GM12875 (cell line): ENCODE measurements at regions not wholly inside any gene's neighbourhood (a gene's known extent, or its start where the extent isn't known, plus 50 kb on each side); places are given as distances from the start of the nearest gene placed in this dataset.

ENCODE experiments used
- H3K4me3 ChIP-seq: one replicate; pipeline ENCODE4 v1.5.1; 2011; ENCODE audit warnings: low read depth, low read length, control low read depth
- TF ChIP-seq, protein P1 (sequence below): IDR thresholded peaks from 2 replicates; pipeline ENCODE4 v1.5.1; 2011; ENCODE audit warnings: low read depth, mild to moderate bottlenecking, control low read depth, inconsistent platforms, low read length, moderate library complexity, borderline replicate concordance; ENCODE audit not compliant: insufficient read depth

GRCh38 chr14:76306131-76306530 lies 69.8 kb upstream of the ESRRB start:
- TF ChIP-seq, protein P1, sequence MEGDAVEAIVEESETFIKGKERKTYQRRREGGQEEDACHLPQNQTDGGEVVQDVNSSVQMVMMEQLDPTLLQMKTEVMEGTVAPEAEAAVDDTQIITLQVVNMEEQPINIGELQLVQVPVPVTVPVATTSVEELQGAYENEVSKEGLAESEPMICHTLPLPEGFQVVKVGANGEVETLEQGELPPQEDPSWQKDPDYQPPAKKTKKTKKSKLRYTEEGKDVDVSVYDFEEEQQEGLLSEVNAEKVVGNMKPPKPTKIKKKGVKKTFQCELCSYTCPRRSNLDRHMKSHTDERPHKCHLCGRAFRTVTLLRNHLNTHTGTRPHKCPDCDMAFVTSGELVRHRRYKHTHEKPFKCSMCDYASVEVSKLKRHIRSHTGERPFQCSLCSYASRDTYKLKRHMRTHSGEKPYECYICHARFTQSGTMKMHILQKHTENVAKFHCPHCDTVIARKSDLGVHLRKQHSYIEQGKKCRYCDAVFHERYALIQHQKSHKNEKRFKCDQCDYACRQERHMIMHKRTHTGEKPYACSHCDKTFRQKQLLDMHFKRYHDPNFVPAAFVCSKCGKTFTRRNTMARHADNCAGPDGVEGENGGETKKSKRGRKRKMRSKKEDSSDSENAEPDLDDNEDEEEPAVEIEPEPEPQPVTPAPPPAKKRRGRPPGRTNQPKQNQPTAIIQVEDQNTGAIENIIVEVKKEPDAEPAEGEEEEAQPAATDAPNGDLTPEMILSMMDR, result no peak
- no peak overlapping the region for H3K4me3 ChIP-seq

DNA sequence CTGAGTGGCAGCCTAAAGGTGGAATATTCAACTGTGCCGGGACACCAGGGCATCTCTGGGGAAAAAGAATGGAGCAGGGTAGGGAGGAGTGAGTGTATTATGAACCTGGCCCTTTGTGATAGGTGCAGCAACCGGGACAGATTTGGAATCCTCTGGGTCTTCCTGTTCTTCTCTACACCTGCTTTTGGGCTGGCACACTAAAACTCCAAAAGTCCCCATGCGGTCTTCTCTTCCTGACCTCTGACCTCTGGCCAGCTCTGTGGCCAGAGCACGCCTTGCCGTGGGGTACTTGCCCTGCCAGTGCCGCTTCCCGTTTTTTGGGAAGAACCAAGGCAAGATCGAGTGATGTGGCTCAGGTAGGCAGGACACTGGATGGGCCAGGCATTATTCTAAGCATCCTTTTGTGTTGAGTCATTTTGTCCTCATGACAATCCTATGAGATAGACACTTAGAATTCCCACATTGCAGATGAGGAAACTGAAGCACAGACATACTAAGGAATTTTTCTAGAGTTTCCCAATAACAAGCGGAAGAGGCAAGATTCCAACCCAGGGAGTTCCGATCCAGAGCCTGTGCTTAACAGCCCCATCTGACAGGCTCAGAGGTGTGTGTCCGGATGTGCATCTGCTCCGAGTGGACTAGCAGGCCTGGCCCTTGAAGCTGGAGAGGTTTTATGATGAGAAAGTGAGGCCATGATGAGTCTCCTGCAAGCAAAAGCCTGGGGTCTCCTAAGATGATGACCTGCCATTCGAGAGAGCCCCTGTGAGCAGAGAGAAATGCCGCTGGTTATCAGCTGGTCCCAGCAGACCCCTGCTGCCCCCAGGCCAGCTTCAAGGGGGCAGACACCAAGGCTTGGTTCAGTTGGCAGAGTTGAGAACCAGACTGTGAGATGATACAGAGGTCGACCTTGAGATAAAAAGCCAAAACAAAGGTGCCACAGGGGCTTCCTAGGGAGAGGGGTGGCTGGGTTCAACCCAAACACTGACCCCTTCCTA lies 67.9 kb upstream of the ESRRB start:
- TF ChIP-seq, protein P1, result no peak
- H3K4me3 ChIP-seq, result no peak overlapping the region

DNA sequence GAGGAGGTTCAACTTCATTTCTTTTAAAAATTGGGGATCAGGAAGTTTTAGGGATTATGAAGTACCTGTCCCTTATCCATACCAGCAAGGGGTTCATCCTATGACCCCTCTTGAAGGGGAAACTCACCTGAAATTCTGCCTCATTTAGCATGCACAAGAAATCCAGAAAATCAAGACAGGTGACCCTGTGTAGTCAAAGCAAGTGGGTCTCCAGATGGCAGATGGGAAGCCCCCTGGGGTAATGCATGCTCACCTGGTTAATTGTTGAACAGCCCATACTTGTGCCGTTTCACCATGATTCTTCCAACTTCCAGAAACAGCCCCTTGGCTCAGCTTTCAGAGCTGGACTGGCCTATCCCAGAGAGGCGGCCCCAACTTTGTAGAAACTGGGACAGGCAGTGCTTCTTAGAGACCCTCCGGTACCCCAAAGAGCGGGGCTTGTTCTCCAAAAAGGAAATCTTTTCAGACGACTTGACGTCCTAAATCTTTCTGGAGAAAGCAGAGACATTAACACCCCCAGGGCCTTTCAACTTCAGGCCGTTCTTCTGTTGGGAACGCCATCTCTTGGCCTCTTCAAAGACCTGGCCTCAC lies 66.3 kb upstream of the ESRRB start:
- TF ChIP-seq, protein P1, result no peak
- no peak overlapping the region for H3K4me3 ChIP-seq

GRCh38 chr14:76311079-76311758 lies 64.7 kb upstream of the ESRRB start:
- TF ChIP-seq, protein P1, result no peak
- H3K4me3 ChIP-seq, result no peak overlapping the region

GRCh38 chr14:76312821-76313220 lies 63.1 kb upstream of the ESRRB start:
- no peak overlapping the region for H3K4me3 ChIP-seq
- TF ChIP-seq, protein P1, result no peak

- H3K4me3 ChIP-seq, result no peak overlapping the region
- TF ChIP-seq, protein P1, result no peak
Observed at GRCh38 chr14:76313303-76313702, 62.6 kb upstream of the ESRRB start.

DNA sequence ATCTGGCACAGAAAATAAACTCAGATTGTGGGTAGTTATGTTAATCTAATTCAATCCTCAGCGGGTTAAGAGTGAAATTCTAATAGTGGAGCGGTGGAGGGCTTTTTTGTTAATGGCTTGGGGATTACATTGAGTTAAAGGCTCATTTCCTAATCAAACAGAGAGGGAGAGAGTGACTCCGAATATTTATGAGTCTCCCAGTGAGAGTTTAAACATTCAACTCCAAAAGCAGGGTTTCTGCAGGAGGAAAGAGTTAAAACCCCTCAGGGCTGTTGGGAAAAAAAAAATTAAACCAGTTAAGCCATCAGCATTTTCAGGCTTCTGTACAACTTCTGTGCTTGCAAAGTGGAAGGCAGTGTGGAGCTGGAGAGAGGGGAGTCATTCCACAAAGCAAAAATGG lies 62.1 kb upstream of the ESRRB start:
- TF ChIP-seq, protein P1, result no peak
- no peak overlapping the region for H3K4me3 ChIP-seq
